ENCODE measurements at regions not wholly inside any gene's neighbourhood (a gene's known extent, or its start where the extent isn't known, plus 50 kb on each side); places are given as distances from the start of the nearest gene placed in this dataset.

GRCh38 chr18:22069916-22070315 lies 99.5 kb upstream of the GATA6 start:
- DNase-seq = no peak

- DNase-seq = no peak
These were observed 96.0 kb upstream of the GATA6 start for GRCh38 chr18:22073411-22073810.

- DNase-seq = no peak
These were observed 94.9 kb upstream of the GATA6 start for GRCh38 chr18:22074282-22075070.

GRCh38 chr18:22080035-22080434 lies 89.4 kb upstream of the GATA6 start:
- DNase-seq = no peak

- DNase-seq = no peak
These were observed 87.0 kb upstream of the GATA6 start for GRCh38 chr18:22082408-22082807.

- no peak for DNase-seq
These were observed 84.8 kb upstream of the GATA6 start for GRCh38 chr18:22084547-22084946.

- DNase-seq = no peak
These were observed 82.4 kb upstream of the GATA6 start for GRCh38 chr18:22086973-22087372.

- DNase-seq = no peak
These were observed 81.4 kb upstream of the GATA6 start for GRCh38 chr18:22088029-22088428.

GRCh38 chr18:22088996-22089640 lies 80.3 kb upstream of the GATA6 start:
- DNase-seq = no peak

- DNase-seq = no peak
These were observed 78.0 kb upstream of the GATA6 start for GRCh38 chr18:22091341-22091740.

- DNase-seq = no peak
These were observed 75.5 kb upstream of the GATA6 start for GRCh38 chr18:22093731-22094357.

GRCh38 chr18:22094358-22094734 lies 75.0 kb upstream of the GATA6 start:
- no peak for DNase-seq

GRCh38 chr18:22098563-22098989 lies 70.8 kb upstream of the GATA6 start:
- DNase-seq = no peak

- no peak for DNase-seq
These were observed 69.5 kb upstream of the GATA6 start for GRCh38 chr18:22099925-22100324.

GRCh38 chr18:22101731-22102130 lies 67.7 kb upstream of the GATA6 start:
- DNase-seq = no peak

- DNase-seq = no peak
These were observed 66.3 kb upstream of the GATA6 start for GRCh38 chr18:22102953-22103646.

GRCh38 chr18:22103647-22104031 lies 65.8 kb upstream of the GATA6 start:
- no peak for DNase-seq

- DNase-seq = no peak
These were observed 62.7 kb upstream of the GATA6 start for GRCh38 chr18:22106536-22107292.

GRCh38 chr18:22108674-22109073 lies 60.7 kb upstream of the GATA6 start:
- DNase-seq = no peak

- DNase-seq = no peak
These were observed 59.9 kb upstream of the GATA6 start for GRCh38 chr18:22109535-22109934.

GRCh38 chr18:22110461-22110924 lies 58.9 kb upstream of the GATA6 start:
- no peak for DNase-seq
